Glomerular visceral epithelial cell (primary cell): ENCODE measurements at regions not wholly inside any gene's neighbourhood (a gene's known extent, or its start where the extent isn't known, plus 50 kb on each side); places are given as distances from the start of the nearest gene placed in this dataset.
"Not testable (repeated sequence)": the region's sequence is repeated elsewhere in the genome, so short reads cannot be mapped to it uniquely, and the experiment has no call there.

Experiments used
- DNase-seq: peaks from one replicate; pipeline ENCODE4 v3.0.0-alpha.2; 2016; ENCODE audit errors: extremely low spot score

- no peak for DNase-seq
Observed at GRCh38 chr20:19872001-19872400, 113.9 kb downstream of the RIN2 start.

DNA sequence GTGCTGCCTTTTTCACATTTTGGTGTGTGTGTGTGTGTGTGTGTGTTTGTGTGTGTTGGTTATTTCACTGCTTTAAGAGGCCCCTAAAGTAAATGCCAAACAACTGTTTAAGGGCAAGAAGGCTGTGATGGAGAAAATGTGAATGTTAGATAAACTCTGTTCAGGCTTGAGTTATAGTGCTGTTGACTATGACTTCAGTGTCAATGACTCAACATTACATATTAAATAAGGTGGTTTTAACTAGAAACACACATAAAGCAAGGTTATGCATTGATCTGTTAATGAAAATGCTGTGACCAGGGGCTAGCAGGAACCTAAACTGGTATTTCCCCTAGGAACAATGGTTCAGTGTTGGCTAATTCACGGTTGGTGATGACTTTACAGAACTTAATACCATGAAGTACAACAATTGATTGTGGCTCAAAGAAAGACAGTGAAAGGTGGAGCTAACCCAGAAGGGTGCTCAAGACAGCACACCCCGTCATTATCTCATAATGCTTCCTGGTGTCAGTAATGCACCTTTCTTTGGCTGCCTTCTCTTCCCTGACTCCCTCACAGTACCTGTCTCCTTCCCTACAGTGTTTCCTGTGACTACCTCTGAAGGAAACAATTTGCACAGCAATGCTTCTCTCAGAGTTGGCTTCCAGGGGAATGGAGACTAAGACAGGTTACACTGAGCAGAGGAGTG is 116.1 kb downstream of the RIN2 start:
- DNase-seq = no peak

- peak; percentile 46 for DNase-seq
Observed at GRCh38 chr20:19875376-19876221, 117.5 kb downstream of the RIN2 start.

GRCh38 chr20:19876828-19877460 is 118.9 kb downstream of the RIN2 start:
- no peak for DNase-seq

DNA sequence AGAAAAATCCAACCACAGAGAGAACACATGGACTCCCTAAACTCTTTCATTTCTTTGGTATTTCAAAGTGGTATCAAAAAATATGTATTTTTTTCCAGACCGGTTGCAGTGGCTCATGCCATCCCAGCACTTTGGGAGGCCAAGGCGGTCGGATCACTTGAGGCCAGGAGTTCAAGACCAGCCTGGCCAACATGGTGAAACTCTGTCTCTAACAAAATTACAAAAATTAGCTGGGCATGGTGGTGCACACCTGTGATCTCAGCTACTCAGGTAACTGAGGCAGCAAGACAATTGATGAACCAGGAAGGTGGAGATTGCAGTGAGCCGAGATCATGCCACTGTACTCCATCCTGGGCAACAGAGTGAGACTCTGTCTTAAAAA is 121.8 kb downstream of the RIN2 start:
- DNase-seq = not testable (repeated sequence)

DNA sequence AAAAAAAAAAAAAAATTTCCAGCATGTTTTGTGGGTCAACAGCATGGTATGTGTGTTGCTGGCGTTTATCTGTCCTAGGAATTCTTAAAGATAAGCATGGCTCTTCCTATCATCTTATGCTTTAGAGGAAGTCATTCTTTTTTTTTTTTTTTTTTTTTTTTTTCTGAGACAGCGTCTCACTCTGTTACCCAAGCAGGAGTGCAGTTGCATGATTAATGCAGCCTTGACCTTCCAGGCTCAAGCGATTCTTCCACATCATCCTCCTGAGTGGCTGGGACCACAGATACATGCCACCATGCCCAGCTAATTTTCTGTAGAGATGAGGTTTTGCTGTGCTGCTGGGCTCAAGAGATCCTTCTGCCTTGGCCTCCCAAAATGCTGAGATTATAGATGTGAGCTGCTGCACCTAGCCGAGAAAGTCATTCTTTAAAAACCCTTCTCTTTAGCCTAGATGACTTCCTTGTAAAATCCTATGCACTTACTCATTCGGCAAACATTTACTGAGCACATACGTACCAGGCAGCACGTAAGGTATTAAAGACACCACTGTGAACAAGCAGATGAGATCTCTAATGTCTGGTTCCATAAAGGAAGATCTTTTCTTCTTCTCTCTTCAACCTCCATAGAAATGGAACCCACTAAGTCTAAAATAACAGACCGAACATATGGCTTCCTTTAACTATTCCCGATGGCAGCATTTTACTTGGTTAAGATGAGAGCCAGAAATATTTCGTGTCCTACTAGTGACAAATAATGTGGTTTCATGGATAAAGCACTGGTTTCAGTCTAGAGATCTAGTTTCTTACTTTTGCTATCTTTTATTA is 122.4 kb downstream of the RIN2 start:
- peak; percentile 89 for DNase-seq

- peak; percentile 31 for DNase-seq
Observed at GRCh38 chr20:19881080-19881840, 123.2 kb downstream of the RIN2 start.

GRCh38 chr20:19881990-19882389 is 123.9 kb downstream of the RIN2 start:
- DNase-seq = no peak

- DNase-seq = no peak
Observed at GRCh38 chr20:19882446-19882845, 124.4 kb downstream of the RIN2 start.

DNA sequence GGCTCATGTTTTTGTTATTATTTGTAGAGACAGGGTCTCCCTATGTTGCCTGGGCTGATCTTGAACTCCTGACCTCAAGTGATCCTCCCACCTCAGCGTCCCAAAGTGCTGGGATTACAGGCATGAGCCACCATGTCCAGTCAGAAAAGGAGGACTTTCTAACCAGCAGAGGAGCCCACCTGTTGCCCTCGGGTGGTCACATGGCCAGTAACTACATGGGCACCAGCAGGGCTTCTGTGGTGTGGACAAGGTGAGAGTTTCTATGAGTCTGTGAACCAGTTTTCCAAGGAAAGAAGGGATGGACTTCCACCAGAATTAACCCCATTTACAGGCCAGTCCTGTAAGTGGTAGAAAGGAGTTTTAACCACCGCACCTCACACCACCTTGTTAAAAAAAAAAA is 125.4 kb downstream of the RIN2 start:
- no peak for DNase-seq

DNA sequence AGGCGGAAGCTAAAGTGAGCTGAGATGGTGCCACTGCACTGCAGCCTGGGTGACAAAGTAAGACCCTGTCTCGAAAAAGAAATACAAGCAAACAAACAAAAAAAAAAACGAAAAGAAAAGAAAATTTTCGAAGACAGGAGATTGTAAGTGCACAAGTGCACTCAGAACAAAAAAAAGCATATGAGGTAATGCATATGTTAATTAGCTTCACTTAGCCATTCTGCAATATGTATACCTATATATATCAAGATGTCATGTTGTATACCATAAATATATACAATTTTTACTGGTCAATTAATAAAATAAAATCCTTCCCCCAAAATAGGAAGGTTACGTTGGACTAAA is 127.5 kb downstream of the RIN2 start:
- no peak for DNase-seq

DNA sequence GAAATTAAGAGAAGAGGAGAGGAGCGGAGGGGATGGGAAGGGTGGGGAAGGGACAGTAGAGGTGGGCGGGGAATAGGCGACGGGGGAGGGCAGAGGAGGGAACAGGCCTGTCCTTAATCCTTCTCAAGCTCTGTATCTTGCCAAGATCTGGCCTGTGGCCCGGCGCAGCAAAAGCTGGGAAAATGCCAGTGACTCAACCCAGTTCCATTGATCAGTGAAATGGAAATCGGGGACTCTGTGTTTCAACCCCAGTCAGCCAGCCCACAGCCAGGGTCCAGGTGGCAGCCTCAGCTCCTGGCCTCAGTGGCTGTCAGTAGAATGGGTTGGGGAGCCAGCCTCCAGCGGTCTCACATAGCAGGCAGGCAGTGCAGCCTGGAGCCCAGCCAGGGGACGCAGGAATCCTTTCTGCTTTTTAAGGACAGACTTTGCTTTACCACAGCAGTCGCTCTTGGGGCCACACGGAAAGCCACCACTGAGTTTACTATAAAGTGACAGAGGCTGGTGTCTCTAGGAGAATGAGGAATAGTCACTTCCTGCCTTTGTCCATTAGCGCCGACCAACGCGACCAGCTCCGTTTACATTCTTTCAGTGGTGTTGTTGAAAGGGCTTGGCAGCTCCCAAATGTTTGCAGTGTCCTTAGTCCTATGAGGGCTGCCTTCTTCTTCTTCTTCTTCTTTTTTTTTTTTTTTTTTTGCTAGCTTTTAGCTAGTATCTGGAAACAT is 128.0 kb downstream of the RIN2 start:
- DNase-seq = peak; percentile 51

DNA sequence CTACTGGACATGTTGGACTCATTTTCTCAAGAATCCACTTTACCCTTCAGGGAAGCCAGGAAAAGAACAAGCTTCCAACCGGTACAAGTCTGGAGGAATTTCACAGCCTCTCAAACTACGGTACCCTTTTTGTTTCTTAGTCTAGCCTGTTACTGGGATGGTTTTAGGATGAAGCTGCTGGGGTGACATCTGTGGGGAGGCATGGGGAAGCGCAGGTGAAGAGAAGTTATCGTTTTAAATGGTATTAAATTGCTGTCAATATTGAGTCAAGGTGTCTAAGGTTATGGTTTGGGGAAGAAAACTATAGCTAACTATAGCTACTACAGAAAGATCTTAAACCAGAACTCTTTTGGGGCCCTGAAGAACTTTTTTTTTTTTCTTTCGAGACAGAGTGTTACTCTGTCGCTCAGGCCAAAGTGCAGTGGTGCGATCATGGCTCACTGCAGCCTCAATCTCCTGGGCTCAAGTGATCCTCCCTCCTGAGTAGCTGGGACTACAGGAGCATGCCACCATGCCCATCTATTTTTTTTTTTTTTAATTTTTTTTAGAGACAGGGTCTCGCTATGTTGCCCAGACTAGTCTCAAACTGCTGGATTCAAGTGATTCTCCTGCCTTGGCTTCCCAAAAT is 128.7 kb downstream of the RIN2 start:
- no peak for DNase-seq

DNA sequence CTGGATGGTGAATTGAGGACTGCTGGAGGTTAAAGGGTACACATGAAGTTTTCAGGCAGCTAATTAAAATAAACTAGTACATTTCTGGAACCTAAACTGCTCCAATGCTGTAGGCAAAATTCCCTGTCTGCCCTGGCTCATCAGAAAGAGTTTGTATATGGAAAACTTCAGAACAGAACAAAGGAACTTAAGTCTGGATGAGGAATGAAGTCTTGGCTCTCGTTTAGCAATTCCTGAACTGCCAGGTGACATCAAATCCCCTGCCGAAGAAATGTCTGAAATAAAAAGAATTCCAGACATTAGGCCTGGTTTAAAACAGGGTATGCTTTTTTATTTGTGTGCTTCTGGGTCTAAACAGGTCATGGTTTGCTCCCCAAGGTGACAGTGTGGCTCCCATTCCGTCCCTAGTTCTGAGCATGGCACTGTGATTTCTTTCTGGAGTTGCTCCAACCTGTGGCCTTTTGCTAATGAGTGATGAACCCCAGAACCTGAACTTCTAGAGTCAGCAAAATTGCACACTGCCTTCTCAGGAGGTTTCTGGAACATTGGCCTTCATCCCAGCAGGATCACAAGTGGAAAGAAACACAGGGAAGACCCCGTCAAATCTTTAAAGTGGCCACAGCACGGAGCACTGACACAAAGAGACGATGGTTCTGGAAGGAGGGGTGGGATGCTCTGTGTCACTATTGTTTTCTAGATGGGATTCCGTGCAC is 129.4 kb upstream of the NAA20 start:
- no peak for DNase-seq

DNA sequence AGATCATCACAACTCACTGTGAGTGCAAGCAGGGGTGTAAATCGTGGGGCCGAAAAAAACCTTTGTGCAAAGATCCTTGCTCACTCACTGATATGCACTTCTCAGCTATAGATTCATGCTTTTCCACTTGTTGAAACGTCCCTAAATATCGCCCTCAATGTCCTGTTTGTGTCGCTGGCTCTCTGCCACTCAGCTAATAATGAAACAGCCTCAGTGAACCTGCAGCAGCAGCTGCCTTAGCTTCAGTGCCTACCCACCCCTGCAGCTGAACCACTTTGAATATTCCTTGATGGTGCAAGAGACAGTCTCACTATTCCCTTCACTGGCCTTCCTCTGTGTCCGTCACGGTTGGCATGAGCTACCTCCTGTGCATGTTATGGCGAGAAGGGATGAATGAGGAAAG is 128.9 kb upstream of the NAA20 start:
- DNase-seq = peak; percentile 83

DNA sequence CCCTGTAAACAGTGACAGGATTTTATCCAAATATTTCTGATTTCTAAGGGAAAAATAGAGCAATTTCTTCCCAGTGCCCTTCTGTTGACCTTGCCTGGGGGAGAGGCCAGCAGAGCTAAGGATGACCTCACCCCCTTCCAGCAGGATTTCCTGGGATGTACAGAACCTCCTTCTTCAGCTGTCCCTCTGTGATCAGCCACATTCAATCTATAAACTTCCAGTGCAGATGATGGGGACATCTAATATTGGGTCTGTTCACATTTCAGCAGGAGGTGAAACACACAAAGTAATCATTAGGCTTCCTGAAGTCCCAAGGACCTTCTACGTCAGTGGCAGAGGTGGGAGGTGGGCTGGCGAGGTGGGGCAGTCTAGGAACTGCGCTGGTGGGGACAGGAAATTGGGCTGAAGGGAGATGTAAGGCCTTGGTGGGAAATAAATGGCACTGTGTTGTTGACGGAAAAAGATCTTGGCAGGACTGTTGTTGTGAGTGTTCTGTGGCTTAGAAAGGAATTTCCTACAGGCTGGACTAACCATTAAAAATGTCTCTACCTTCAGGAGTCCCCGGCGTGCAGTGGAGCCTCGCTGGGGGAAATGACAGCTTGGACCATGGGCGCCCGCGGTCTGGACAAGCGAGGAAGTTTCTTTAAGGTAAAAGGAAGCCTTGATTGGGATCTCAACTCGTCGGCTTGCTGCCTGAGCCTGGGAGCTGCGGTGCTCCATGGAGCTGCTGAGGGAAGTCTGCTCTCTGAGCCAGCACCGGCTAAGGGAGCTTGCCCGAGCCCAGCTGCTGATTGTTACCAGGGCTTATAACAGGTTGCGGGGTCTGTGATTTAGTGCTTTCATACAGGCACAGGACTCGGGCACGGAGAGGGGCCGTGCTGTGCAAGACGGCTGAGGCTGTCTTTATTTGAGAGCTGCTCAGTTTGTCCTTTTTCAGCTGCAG is 127.9 kb upstream of the NAA20 start:
- peak; percentile 74 for DNase-seq

DNA sequence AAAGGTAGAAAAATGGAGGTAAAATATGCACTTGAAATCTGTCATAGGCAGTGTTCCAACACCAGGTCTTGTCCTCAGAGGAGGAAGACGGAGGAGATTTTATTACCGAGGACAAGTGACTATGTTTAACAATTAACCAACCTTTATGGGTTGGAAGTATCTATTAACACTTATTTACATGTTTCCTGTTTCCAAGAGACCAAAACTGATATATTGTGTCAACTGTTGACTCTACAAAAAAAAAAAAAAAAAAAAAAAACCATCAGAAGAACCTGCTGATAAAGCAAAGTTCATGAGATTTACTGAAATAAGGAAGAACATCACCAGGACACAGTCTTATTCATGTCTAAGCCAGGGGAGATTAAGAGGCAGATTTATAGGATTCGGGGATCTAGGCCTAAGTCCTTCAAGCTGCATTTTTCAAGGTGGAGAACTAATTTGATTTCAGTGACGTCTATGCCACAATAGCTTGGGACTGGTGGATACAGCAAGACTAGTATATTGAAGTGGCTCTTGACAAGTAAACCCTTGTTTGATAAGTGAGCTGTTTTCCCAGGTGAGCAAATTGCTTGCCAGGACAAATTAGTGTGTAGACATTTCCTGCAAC is 126.6 kb upstream of the NAA20 start:
- DNase-seq = no peak

DNA sequence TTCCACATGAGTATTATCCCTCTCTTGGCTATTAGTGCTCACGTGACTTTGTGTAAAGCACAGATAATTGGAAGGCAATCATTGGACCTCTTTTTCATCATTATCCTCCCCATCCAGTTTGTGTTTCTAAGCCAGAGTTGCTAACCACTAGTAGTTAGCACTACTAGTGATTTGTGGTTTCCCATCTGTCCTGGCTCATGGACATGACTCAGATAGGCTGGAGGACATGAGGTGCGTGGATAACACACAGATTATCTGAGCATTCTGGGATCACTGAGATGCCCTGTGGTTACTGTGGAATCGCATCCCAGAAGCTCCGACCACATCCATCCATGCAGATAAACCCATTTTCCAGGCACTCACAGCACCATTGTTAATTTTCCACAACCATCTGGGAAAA is 123.8 kb upstream of the NAA20 start:
- DNase-seq = peak; percentile 66
